BE2C (cell line): ENCODE measurements at regions not wholly inside any gene's neighbourhood (a gene's known extent, or its start where the extent isn't known, plus 50 kb on each side); places are given as distances from the start of the nearest gene placed in this dataset.

ENCODE experiments used
- DNase-seq: peaks from one replicate; pipeline ENCODE4 v3.0.0-alpha.2; 2020
- H3K27me3 ChIP-seq: fragments of 250-450 bp; sonication (Bioruptor Pico); 2 replicates; pipeline ENCODE4 v1.5.1; 2020; ENCODE audit warnings: mild to moderate bottlenecking
- H3K36me3 ChIP-seq: fragments of 250-450 bp; sonication (Bioruptor Pico); 2 replicates; pipeline ENCODE4 v1.5.1; 2020; ENCODE audit warnings: mild to moderate bottlenecking
- H3K4me1 ChIP-seq: fragments of 250-450 bp; sonication (Bioruptor Pico); 2 replicates; pipeline ENCODE4 v1.5.1; 2020
- H3K4me3 ChIP-seq: 2 replicates; pipeline ENCODE4 v1.5.1; 2011; ENCODE audit warnings: low read depth, low read length
- H3K9me3 ChIP-seq: fragments of 250-450 bp; sonication (Bioruptor Pico); 2 replicates; pipeline ENCODE4 v1.5.1; 2020
- TF ChIP-seq, protein P1 (sequence below): IDR thresholded peaks from 2 replicates; pipeline ENCODE4 v1.5.1; 2012; ENCODE audit warnings: mild to moderate bottlenecking, low read depth, low read length

DNA sequence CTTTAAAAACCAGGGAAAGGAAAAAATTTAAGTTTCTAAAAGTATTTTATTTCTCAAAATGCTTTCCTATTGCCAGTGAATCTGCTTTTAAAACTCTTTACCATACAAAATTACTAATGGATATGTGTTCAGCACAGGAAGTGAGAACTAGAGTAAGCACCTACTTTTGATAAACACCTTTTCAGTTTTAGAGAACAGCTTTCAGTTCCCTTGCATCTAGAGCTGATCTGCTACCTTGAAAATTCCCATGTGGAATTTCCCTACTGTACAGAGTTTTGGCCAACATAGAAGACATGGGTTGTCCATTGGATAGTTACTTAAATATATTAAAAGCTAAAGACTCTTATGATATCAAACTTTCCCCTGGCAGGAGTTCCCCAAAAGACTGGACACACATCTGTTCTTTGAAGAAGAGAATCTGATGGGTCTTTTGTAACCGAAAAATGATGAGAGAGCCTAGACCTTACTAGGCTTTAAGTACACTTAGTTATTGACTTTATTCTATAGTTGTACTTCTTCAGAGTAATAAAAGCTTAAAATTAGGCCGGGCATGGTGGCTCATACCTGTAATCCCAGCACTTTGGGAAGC is 112.1 kb upstream of the CNTNAP4 start:
- H3K36me3 ChIP-seq: no peaks in the 10 kb centered on the region
- H3K4me3 ChIP-seq: no peak overlapping the region
- H3K4me1 ChIP-seq: no peaks in the 10 kb centered on the region
- TF ChIP-seq, protein P1, sequence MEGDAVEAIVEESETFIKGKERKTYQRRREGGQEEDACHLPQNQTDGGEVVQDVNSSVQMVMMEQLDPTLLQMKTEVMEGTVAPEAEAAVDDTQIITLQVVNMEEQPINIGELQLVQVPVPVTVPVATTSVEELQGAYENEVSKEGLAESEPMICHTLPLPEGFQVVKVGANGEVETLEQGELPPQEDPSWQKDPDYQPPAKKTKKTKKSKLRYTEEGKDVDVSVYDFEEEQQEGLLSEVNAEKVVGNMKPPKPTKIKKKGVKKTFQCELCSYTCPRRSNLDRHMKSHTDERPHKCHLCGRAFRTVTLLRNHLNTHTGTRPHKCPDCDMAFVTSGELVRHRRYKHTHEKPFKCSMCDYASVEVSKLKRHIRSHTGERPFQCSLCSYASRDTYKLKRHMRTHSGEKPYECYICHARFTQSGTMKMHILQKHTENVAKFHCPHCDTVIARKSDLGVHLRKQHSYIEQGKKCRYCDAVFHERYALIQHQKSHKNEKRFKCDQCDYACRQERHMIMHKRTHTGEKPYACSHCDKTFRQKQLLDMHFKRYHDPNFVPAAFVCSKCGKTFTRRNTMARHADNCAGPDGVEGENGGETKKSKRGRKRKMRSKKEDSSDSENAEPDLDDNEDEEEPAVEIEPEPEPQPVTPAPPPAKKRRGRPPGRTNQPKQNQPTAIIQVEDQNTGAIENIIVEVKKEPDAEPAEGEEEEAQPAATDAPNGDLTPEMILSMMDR: no peak
- DNase-seq: no peak
- no peaks in the 10 kb centered on the region for H3K27me3 ChIP-seq
- no peaks in the 10 kb centered on the region for H3K9me3 ChIP-seq

DNA sequence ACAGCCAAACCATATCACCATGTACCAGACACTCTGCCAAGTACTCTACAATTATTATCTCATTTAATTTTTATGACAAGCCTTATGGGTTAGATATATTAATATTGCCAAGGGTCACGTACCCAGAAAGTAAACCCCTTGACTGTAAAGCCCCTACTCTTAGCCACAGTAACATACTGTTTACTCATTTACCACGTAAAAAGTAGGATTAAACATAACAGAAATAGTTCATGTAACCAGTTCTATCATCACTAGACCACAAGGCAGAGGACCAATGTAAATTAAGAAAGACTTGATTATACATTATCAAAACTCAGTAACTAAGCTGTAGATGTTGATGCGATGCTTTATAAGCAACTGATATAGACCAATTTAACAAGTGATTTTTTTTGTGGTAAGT is 101.5 kb upstream of the CNTNAP4 start:
- TF ChIP-seq, protein P1: no peak
- H3K27me3 ChIP-seq: no peaks in the 10 kb centered on the region
- no peak overlapping the region for H3K4me3 ChIP-seq

GRCh38 chr16:76176153-76176552 is 101.0 kb upstream of the CNTNAP4 start:
- H3K9me3 ChIP-seq: no peaks in the 10 kb centered on the region
- no peaks in the 10 kb centered on the region for H3K4me1 ChIP-seq
- H3K36me3 ChIP-seq: no peaks in the 10 kb centered on the region
- TF ChIP-seq, protein P1: no peak
- no peak overlapping the region for H3K4me3 ChIP-seq
- no peak for DNase-seq
- H3K27me3 ChIP-seq: no peaks in the 10 kb centered on the region

More for the DNA sequence above, 101.5 kb upstream of the CNTNAP4 start:
- no peaks in the 10 kb centered on the region for H3K36me3 ChIP-seq
- no peak for DNase-seq
- H3K9me3 ChIP-seq: no peaks in the 10 kb centered on the region
- no peaks in the 10 kb centered on the region for H3K4me1 ChIP-seq

DNA sequence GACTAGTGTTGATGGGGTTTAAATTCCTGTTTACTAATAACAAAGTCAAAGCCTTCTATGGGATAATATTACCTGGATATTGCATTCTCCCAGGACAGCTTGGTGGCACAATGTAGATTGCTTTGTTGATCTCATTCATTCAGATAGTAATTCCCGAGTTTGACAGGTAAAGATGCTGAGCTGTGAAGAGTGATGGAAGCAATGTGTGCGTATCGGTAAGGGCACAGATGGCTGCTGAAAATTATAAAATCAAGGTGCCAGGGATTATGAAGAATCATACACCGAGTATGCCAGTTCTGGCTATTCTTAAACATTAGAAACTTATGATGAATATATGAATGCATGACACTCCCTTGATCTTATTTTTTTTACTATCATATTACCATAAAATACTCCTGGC is 100.6 kb upstream of the CNTNAP4 start:
- Histone ChIP-seq H3K4me1 (no peaks in the 10 kb centered on the region), H3K27me3 (no peaks in the 10 kb centered on the region), H3K9me3 (no peaks in the 10 kb centered on the region), H3K36me3 (no peaks in the 10 kb centered on the region), H3K4me3 (no peak overlapping the region)
- no peak for DNase-seq
- TF ChIP-seq, protein P1: no peak

GRCh38 chr16:76182041-76182635 is 95.1 kb upstream of the CNTNAP4 start:
- DNase-seq: no peak
- TF ChIP-seq, protein P1: no peak
- no peaks in the 10 kb centered on the region for H3K4me1 ChIP-seq
- H3K4me3 ChIP-seq: no peak overlapping the region
- H3K27me3 ChIP-seq: no peaks in the 10 kb centered on the region
- H3K9me3 ChIP-seq: no peaks in the 10 kb centered on the region
- H3K36me3 ChIP-seq: no peaks in the 10 kb centered on the region

GRCh38 chr16:76183647-76184046 is 93.6 kb upstream of the CNTNAP4 start:
- H3K9me3 ChIP-seq: no peaks in the 10 kb centered on the region
- TF ChIP-seq, protein P1: no peak
- DNase-seq: no peak
- H3K4me1 ChIP-seq: no peaks in the 10 kb centered on the region
- no peaks in the 10 kb centered on the region for H3K36me3 ChIP-seq
- H3K27me3 ChIP-seq: no peaks in the 10 kb centered on the region
- H3K4me3 ChIP-seq: no peak overlapping the region
